ENCODE measurements at regions not wholly inside any gene's neighbourhood (a gene's known extent, or its start where the extent isn't known, plus 50 kb on each side); places are given as distances from the start of the nearest gene placed in this dataset.

DNA sequence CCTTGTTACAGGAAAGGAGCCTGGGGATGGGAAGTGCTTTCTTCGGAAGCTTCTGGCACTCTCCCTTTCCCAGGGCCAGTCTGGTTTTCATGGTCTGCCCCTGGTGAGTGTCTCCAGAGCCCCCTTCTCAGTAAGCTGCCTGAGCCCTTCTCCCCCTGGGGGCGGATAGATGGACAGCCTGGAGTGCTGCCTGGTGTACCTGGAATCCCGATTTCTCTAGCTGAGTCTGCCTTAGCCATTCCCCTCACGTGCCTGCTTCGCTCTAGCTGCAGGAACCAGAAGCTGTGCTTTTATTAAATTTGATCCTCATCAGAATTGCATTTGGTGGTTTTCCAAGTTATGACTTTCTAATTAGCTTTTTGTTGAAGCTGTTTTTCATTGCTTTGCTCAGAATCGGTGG lies 152.9 kb upstream of the NAV2 start:
- TF ChIP-seq, protein P1, sequence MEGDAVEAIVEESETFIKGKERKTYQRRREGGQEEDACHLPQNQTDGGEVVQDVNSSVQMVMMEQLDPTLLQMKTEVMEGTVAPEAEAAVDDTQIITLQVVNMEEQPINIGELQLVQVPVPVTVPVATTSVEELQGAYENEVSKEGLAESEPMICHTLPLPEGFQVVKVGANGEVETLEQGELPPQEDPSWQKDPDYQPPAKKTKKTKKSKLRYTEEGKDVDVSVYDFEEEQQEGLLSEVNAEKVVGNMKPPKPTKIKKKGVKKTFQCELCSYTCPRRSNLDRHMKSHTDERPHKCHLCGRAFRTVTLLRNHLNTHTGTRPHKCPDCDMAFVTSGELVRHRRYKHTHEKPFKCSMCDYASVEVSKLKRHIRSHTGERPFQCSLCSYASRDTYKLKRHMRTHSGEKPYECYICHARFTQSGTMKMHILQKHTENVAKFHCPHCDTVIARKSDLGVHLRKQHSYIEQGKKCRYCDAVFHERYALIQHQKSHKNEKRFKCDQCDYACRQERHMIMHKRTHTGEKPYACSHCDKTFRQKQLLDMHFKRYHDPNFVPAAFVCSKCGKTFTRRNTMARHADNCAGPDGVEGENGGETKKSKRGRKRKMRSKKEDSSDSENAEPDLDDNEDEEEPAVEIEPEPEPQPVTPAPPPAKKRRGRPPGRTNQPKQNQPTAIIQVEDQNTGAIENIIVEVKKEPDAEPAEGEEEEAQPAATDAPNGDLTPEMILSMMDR (IDR thresholded peaks at IDR 0.05; ENCODE audit: control extremely low read depth, extremely low read depth): no peak
- DNase-seq: no peak
- H3K36me3 ChIP-seq (ENCODE audit: control insufficient read depth in 4 of 4, insufficient read depth in 4 of 4, low read length in 4 of 4): no peaks in the 10 kb centered on the region
- ATAC-seq (ENCODE audit: insufficient read depth, low FRiP score): no peak
- peaks cover 0 to 11% (median 0%) of the 10 kb centered on the region in 5 donors for H3K4me1 ChIP-seq (ENCODE audit: control insufficient read depth in 5 of 5, insufficient read depth in 5 of 5, low read length in 5 of 5)
- no peaks in the 10 kb centered on the region for H3K9me3 ChIP-seq (ENCODE audit: control insufficient read depth in 4 of 4, insufficient read depth in 3 of 4, low read length in 3 of 4)
- 74 to 79% methylated on average over 6 of the region's 6 CpGs for WGBS, 2 donors
- no peak overlapping the region for H3K9ac ChIP-seq (ENCODE audit: insufficient read depth in 1 of 2, low read length in 2 of 2)
- H3K27me3 ChIP-seq (ENCODE audit: control insufficient read depth in 3 of 3, insufficient read depth in 3 of 3, low read length in 2 of 3): peaks cover 0 to 4% (median 0%) of the 10 kb centered on the region in 3 donors
- no peak overlapping the region for H3K27ac ChIP-seq (ENCODE audit: low read depth in 1 of 2, low read length in 1 of 2)
- H3K4me3 ChIP-seq: no peak overlapping the region

DNA sequence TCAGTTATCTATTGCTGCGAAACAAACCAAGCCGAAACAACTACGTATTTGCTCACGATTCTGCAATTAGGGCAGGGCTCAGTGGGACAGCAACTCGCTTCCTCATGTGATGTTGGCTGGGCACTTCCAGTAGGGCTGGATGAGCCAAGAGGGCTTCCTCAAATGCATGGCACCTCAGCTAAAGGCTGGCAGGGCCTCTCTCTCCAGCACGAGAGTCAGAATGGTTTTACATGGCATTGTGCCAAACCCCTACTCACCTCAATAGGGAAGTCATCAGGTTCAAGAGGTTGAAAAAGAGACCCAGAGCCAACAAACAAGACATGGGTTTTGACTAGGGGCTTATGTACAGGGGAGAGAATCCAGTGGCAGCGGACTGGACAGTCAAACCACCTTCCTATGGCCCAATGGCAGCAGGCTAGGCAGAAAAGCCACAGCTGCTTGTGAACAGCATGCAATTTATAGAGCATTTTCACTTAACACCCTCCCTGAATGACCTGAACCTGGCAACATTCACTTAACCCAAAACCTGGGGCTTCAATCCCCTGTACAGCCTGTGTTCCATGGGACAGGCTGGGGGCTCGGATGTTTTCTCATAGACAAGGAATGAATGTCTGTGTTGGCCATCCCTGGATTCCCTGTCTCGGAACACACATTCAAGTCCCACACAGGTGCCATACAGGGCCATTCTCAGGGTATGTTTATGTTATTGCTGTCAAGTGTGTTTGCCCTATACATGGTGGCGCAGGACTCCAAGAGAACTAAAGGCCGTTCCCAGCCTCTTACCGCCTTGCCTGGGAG lies 154.2 kb upstream of the NAV2 start:
- H3K9me3 ChIP-seq (ENCODE audit: control insufficient read depth in 4 of 4, insufficient read depth in 3 of 4, low read length in 3 of 4): no peaks in the 10 kb centered on the region
- peaks cover 0 to 8% (median 0%) of the 10 kb centered on the region in 5 donors for H3K4me1 ChIP-seq (ENCODE audit: control insufficient read depth in 5 of 5, insufficient read depth in 5 of 5, low read length in 5 of 5)
- 80 to 85% methylated on average over 12 of the region's 12 CpGs for WGBS, 2 donors
- H3K9ac ChIP-seq (ENCODE audit: insufficient read depth in 1 of 2, low read length in 2 of 2): no peak overlapping the region
- no peak overlapping the region for H3K4me3 ChIP-seq
- ATAC-seq (ENCODE audit: insufficient read depth, low FRiP score) (no peak), DNase-seq (peak in 1 of 3 donors; percentile 29)
- no peak overlapping the region for H3K27ac ChIP-seq (ENCODE audit: low read depth in 1 of 2, low read length in 1 of 2)
- H3K36me3 ChIP-seq (ENCODE audit: control insufficient read depth in 4 of 4, insufficient read depth in 4 of 4, low read length in 4 of 4): no peaks in the 10 kb centered on the region
- TF ChIP-seq, protein P1 (IDR thresholded peaks at IDR 0.05; ENCODE audit: control extremely low read depth, extremely low read depth): no peak
- peaks cover 0 to 4% (median 2%) of the 10 kb centered on the region in 3 donors for H3K27me3 ChIP-seq (ENCODE audit: control insufficient read depth in 3 of 3, insufficient read depth in 3 of 3, low read length in 2 of 3)

DNA sequence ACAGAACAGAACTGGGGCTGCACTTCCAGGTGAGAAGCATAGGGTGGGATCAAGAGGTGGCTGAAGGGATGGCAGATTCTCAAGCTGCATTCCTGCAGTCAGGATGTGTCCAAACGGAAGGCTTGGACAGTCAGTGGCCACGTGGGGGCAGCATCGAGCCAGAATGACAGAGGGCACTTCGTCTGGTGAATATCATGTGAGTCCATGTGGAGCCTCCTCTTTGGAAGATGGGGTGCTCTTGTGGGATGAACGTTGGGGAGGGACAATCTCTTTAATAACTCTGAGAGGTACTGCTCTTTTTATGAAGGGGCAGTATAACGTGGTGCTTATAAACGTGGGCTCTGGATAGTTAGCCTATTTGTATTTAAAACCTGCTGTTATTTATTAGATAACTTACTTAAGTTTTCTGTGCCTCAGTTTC lies 154.9 kb upstream of the NAV2 start:
- TF ChIP-seq, protein P1 (IDR thresholded peaks at IDR 0.05; ENCODE audit: control extremely low read depth, extremely low read depth): peak; percentile 41
- Histone ChIP-seq H3K4me3 (no peak overlapping the region), H3K27me3 (ENCODE audit: control insufficient read depth in 3 of 3, insufficient read depth in 3 of 3, low read length in 2 of 3) (peaks cover 0 to 4% (median 3%) of the 10 kb centered on the region in 3 donors), H3K36me3 (ENCODE audit: control insufficient read depth in 4 of 4, insufficient read depth in 4 of 4, low read length in 4 of 4) (no peaks in the 10 kb centered on the region), H3K9ac (ENCODE audit: insufficient read depth in 1 of 2, low read length in 2 of 2) (no peak overlapping the region), H3K27ac (ENCODE audit: low read depth in 1 of 2, low read length in 1 of 2) (no peak overlapping the region), H3K4me1 (ENCODE audit: control insufficient read depth in 5 of 5, insufficient read depth in 5 of 5, low read length in 5 of 5) (peaks cover 0 to 10% (median 0%) of the 10 kb centered on the region in 5 donors), H3K9me3 (ENCODE audit: control insufficient read depth in 4 of 4, insufficient read depth in 3 of 4, low read length in 3 of 4) (no peaks in the 10 kb centered on the region)
- 5% methylated on average over 7 of the region's 7 CpGs for WGBS, 2 donors
- ATAC-seq (ENCODE audit: insufficient read depth, low FRiP score) (peak; percentile 75), DNase-seq (peak; percentile 81 to 83 (median 82))

Data from lung (tissue), 11 donors.